NCI-H2107 (cell line): ENCODE measurements at regions not wholly inside any gene's neighbourhood (a gene's known extent, or its start where the extent isn't known, plus 50 kb on each side); places are given as distances from the start of the nearest gene placed in this dataset.

ENCODE experiments used
- DNase-seq: peaks from one replicate; lab custom pipeline; 2025; lab: John Stamatoyannopoulos, UW

DNA sequence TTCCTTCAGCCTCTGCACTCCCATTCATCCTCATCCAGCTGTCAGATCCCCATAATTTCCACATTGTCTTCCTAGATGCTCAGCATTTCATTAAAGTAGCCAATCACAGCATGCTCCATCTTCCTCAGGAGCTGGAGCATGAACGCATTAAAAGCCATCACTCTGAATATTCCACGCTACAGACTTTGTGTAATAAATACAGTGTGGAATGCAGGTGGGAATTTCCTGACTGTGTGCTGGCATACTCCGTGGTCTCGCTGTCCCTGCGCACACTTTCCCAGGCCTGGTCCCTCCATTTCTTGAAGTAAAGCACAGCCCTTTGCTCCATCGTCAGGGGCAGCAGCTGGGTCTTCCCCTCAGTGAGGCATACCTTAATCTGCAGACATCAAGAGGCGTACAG, 123.7 kb upstream of the NCK2 start:
- no peak for DNase-seq

- no peak for DNase-seq
Measured at GRCh38 chr2:105618351-105618659, 126.4 kb upstream of the NCK2 start.

DNA sequence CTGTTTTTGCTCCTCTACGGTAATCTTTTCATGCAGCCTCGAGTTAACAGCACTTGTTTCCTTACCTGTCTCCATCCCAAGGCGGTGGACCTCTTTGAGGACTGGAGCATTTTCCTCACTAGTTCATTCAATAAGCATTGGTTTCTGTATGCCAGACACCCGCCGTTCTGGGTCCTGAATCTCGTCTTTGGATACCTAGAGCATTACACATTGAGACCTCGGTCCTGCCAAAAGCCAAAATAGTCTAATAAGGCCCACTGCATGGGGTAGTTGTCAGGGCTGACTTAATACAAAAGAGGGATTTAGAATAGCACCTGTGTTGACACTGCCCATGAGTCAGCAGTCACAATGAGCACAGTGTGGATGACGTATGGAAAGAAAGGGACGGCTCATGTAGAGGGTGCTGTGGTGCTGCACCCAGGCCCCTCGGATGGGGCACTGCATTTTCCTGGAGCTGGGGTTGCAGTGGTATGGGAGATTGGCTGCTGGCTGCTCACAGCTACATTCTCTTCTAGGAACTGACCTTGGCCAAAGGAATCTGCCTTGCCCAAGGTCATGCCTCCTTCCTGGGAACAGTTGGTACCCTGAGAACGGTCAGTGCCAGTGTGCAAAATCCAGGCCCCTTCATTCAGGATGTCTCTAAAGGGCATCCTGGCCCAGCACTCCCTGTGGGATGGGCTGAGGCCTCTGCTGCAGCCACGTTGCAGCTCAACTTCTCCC, 126.9 kb upstream of the NCK2 start:
- peak; percentile 42 for DNase-seq

GRCh38 chr2:105615305-105615704, 129.4 kb upstream of the NCK2 start:
- DNase-seq = no peak

DNA sequence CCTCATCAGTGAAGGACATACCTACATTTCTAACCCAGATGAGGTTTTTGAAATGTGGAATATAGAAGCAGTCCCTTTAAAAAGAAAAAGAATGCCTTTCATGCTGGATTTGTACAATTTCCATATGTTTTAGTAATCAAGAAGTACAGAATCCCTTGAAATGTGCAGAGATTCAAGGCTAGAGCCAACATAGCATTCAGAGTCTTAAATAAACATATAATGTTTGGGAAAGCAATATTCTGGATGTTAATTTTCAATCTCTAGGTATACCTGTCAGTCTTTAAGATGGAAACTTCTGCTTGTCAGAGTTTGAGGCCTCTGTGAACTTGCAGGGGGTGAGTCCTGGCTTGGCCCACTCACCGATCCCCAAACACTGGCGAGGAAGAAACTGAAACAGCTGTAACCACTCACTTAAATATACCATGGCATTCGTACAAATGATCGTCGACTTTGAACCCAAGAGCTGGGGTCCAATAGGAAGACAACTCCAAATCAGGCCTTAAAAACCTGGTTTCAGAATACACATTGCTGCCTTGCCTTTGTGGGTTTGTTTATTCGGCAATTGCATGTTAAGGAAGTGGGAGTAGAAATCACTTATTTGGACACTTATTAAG, 132.8 kb upstream of the NCK2 start:
- no peak for DNase-seq

DNA sequence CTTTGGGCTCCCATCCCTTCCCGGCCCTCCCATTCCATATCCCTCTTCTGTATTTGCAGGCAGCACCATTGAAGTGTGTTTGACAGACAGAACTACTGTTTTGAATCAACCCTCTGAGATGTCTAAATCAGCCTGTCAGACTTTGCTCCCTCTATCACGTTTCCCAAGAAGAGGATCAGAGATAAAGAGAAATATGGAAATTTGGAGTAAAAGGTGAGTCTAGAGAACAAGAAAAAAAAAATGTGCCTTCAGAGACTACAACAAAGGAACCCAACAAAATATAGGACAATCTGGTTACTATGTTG, 133.4 kb upstream of the NCK2 start:
- no peak for DNase-seq

DNA sequence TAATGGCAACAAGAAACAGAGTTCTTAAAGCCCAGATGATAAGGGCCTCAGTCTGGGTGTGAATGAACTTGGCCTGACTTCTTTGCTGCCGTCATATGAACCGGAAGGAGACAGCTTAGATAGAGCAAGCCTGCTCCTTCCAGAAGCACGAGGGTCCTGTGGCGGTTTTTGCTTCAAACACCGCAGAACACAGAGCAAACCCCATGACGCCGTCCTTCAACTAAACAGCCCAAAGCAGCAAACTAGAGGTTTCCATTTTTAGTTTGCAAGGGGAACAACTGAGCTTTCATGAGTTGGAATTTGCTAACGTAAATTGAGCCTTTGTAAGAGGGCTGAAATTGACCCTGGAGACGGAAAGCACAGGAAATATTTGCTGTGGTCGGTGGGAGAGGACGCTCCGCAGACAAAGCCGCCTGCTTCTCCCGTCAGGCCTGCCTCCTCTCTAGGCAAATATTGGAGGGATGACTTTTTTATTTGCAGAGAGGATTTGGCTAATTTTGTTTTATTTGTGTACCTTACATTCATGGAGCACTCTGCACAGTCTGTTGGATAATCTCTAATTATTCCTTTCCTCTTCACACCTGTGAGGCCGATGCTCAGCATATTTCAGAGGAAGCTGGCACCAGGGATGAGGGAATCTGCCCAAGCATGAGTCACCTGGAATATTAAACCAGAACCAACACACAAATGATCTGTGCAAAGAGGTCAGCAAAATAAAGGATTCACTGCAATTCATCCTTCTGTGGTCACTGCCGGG, 134.0 kb upstream of the NCK2 start:
- DNase-seq = no peak

DNA sequence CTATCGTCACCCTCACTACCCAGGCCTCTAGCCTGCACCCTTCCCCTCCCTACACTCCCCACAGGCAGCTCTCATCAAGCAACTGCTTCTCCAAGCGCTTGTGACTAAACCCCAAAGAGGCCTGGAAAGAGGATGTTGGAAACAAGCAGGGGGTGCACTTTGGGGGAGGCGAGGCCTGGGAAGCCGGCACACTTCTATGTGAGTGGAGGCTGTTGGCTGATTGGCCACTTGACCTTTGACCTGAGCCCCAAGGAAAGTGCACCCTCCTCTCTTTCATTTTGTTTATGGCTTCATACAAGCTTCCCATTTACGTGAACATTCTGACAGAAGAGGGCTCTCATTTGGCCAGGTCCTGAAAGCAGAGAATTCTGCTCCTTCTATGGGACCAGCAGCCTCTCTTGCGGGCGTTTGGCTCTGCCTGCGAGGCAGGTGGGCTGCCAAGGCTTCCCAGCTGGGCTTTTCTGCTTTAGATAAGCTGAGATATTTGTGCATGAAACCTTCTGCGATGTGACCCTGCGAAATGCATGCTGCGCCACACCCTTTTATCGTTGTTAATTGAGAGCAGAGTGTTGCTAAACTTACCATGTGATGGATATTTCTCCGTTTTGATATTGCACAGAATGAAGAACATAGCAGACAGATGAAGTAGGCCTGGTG, 134.8 kb upstream of the NCK2 start:
- DNase-seq = no peak

DNA sequence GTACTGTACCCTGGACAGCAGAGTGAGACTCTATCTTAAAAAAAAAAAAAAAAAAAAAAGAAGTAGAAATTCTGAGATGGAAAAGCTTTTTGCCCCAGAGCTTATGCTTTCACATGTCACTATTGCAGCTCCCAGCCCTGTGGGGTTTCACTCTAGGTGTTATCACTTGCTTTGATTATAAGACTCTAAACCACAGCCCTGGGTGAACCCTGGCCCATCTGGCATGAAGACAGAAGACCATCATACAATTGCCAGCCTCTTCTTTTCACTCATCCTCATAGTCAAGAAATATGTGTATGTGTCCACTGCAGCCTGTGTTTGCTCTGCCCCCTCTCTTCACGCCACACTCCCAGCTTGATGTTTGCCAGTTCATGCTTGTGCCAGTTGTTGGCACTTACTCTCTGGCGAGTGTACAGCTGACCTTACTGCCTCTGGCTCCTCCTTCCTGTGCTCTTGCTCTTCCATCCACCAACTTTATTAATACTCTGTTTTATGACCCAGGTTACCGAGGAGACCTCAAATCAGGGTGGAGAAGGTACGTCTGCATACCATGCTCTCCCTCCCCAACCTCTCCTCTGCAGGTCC, 136.7 kb upstream of the NCK2 start:
- no peak for DNase-seq

DNA sequence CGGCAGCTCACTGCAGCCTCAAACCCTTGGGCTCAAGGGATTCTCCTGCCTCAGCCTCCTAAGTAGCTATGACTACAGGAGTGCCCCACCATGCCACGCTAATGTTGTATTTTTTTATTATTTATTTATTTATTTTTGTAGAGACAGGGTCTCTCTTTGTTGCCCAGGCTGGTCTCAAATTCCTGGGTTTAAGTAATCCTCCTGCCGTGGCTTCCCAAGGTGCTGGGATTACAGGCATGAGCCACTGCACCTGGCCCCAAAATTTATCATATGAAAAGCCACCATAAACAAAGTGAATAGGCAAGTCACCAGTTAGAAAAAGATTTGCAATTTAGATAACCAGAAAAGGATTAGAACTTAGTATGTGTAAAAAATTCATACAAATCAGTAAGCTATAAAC, 138.6 kb upstream of the NCK2 start:
- no peak for DNase-seq

DNA sequence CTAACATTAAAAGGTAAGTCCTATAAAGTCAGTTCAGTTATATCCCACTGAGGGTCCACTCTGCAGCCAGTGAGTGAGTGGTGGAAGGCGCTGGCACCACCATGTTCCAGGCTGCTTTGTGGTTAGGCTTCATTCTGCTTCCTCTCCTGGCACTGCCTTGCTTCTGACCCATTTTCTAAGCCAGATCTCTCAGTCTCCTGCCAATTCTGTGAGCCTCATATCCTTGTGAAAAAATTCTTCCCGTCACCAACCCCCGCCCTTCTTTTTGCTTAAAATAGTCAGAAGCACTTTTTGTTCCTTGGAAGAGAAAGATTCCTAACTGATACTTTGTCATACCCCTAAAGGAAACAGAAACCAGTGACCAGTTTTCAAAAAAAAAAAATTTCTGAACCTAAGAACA, 139.8 kb upstream of the NCK2 start:
- DNase-seq = no peak

DNA sequence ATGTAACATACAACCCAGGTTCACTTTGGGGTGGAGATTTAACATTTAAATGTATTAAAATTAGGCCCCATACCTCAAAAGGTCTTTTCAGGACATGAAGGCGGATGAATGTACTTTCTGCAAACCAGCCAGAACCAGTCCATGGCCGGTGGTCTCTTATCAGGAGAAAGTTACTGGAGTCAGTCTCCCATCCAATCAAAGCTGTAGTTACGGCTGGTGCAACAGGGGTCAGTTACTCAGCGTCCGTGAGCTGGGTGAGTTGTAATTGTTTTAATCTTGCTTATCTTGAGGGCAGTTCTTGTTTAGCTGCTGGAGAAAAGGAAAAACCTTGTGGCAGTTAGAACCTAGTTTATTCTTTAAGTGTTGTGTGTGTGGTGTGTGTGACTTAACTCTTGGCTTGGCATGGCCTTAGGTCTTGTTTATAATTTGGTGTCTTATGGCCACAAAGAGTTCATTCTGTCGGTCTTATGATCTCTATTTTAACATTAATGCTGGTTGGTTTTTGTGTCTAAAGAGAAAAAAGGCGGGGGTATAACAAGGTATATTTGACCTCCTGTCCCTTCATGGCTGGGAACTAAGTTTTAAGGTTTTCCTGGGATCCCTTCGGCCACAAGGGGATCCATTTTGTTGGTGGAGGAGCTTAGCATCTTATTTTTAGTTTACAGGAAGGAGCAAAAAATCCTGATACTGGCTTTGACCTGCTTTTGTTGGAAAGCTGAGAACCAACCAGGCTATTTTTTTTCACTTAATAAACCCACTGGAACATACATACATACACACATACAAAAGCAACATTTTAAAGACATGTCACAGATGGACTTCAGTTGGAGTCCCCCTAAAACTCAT, 143.5 kb upstream of the NCK2 start:
- DNase-seq = no peak

DNA sequence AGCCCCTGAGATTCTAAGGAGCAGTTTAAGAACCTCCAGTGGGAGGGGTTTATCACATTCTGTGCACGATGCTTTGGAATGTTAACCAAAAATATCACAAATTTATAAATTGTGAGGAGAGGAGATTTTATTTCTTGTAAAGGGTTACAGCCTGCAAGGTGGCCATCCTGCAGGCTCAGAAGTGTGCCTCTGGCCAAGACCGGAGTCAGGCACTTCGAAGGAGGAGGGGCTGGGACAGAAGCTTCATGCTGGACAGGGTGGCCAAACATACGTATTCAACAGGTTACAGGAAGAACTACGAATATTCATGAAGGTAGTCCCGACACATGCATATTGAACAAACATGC, 144.1 kb upstream of the NCK2 start:
- DNase-seq = no peak

DNA sequence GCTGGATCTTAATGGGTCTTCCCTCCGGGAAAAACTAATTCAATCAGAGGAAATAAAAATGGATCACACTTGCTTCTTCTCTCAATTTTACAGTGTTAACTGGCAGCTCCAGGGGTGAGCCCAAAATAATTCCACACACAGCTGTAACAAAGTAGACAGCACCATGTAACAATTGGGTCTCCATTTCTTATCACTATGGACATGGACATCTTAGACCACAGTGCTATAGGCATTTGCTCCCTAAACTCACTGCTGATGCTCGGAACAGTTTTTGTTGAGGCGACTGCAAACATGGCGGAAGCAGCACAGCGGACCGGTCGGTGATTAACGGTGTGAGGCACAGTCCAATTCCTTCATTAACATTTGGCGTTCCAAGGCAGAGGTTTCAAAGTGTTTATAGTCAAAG, 144.7 kb upstream of the NCK2 start:
- no peak for DNase-seq

- DNase-seq = no peak
Measured at GRCh38 chr2:105598829-105599698, 145.6 kb upstream of the NCK2 start.

DNA sequence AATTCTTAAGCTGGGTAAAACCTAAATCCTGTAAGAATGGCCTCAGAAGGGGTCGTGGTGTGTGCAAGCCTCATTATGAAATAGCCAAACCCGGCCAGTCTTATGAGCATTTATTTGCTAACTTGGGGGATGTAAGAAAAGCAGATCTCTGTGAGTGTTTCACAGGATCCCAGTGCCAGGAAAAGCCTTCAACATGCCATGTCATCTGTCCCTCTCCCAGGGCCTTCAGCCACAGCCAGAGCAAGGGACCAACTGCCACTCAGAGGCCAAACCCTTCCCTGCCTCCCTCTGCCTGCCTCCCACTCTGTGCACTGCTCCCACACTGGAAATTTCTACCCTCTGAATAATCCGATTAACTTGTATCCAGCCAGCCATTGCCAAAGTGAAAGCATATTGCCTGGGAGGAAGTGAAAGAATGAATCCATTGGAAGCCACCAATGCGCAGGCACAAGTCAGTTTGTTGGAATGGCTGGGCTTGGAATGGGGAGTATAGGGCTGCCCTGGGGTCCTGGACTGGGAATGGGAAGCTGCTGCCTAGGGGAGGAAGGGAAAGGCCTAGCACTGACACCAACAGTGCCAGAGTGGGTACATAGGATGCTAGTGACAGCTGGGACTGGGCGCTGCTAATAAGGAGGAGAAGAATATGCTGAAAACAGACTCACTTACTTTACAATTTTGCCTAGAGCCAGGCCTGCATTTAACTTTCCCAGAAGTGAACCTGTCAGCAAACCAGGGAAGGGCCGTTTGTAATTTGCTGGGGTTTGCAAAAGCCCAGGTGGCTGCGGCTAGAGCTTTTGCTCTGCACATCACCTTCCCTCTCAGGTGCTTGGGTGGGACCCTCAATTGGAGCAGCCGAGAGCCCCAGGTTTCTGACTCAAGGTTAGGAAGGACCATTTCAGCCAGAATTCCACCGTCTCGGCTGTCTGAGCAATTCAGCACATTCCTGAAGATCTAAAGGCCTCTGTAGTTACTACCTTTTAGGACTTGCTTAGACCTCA, 146.6 kb upstream of the NCK2 start:
- DNase-seq = no peak

DNA sequence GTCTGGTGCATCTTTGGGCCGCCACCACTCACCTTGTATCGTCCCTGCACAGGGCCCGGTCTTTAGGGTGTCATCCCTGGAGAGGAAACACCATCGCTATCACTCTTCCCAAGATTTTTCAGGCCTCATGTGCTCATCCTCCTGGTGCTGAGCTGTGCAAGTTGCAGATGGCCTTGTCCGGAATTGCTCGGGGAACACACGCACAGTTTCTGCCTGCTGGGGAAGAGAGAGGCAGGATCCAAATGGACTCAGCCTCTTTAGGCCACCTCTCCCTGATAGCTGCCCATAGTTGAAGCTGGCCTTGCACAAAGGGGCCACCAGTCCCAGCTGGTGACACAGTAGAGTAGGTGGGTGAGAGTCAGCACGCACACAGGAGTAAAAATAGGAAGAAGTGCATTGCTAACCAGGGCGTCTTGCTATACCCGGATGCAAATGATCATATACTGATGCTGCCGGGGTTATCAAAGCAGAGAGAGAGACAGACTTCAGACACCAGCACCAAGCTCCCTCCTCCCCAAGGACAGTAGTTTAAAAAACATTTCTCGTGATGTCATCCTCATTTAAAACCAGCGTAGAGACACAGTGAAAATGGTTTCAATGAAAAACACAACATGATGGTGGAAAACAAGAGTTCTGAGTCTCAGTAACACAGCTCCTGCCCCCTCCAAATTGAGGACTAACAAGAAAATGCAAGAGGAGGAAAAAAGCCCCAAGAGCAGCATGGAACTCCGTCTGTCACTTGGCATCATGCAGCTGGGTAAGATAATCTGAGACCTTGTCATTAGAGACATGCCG, 147.5 kb upstream of the NCK2 start:
- DNase-seq = no peak

DNA sequence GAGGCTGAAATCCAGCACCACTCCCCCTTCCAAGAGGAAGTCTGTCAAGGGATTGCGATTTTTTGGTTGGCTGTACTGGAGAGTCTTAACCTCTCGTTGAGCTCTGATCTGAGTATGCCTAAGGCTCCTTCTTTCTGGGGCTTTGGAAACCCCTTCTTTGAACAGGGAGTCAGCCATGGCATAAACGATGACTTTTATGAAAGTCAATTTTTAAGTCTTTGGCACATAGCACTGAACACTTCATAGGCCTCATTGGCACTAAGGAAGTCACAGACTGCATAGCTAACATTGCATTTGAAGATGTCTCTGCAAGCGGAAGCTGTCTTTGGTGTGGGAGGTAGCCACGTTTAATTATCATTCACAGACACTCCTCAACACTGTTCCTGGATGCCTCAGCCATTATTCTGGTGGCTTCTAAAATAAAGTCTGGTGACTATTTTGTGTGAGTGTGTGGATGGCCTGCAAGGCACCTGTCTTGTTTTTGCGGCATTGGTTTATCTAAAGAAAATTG, 148.2 kb upstream of the NCK2 start:
- no peak for DNase-seq

DNA sequence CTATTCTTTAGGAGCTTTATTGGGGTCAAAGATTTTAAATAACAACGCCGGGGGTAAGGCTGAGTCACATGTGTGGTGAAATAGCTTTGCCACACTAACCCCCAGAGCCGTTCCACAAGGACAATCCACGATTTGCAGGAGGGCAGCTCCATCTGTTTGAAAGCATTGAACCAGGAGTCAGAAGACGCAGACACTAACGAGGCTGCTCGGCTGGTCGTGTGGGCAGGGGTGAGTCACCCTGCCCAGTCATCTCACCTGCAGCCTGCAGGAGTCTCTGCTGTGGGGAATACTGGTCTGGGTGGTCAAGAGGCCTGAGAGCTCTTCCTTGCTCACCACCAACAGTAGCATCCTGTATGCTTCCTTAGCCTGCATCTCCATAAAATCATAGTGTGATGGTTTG, 149.2 kb upstream of the NCK2 start:
- no peak for DNase-seq
